ENCODE measurements at regions not wholly inside any gene's neighbourhood (a gene's known extent, or its start where the extent isn't known, plus 50 kb on each side); places are given as distances from the start of the nearest gene placed in this dataset.

- TF ChIP-seq CBX8 (IDR thresholded peaks at IDR 0.05; ENCODE audit: borderline replicate concordance, low read depth, low read length): no peak
- TF ChIP-seq CEBPB (IDR thresholded peaks at IDR 0.05; ENCODE audit: low read depth, low read length): no peak
- TF ChIP-seq TEAD4 (IDR thresholded peaks at IDR 0.05; ENCODE audit: low read depth, low read length): no peak
- no peak for TF ChIP-seq SP4 (IDR thresholded peaks at IDR 0.05; ENCODE audit: low read length)
- no peak for TF ChIP-seq CREB1 (IDR thresholded peaks at IDR 0.05)
- TF ChIP-seq EZH2 (IDR thresholded peaks at IDR 0.05; ENCODE audit: low read depth, low read length, severe bottlenecking): no peak
- no peak for TF ChIP-seq POLR2AphosphoS5 (IDR thresholded peaks at IDR 0.05; ENCODE audit: low read depth, low read length)
- no peak for TF ChIP-seq JUND (IDR thresholded peaks at IDR 0.05; ENCODE audit: low read length)
- no peak for TF ChIP-seq BCL11A (IDR thresholded peaks at IDR 0.05; ENCODE audit: low read depth in 2 of 2, low read length in 2 of 2)
- no peak for TF ChIP-seq CHD1 (IDR thresholded peaks at IDR 0.05; ENCODE audit: low read depth, low read length)
- no peak for TF ChIP-seq SIRT6 (IDR thresholded peaks at IDR 0.05; ENCODE audit: low read length)
- Histone ChIP-seq H3K23ac (ENCODE audit: insufficient read length) (no peak overlapping the region), H2BK120ac (replicated peaks; ENCODE audit: low read depth, low read length) (no peak overlapping the region), H4K5ac (ENCODE audit: insufficient read length, low read depth, low read length) (no peak overlapping the region), H3K56ac (replicated peaks; ENCODE audit: insufficient read length, low read depth, low read length) (no peak overlapping the region), H2AK5ac (ENCODE audit: low read depth, low read length) (no peak overlapping the region), H2BK5ac (ENCODE audit: low read depth, low read length) (no peak overlapping the region), H4K8ac (ENCODE audit: extremely low read depth, insufficient read depth, low read length) (no peak overlapping the region), H2BK15ac (ENCODE audit: low read length) (no peak overlapping the region), H4K91ac (replicated peaks; ENCODE audit: insufficient read length, low read length) (no peak overlapping the region), H2BK12ac (ENCODE audit: low read depth, low read length) (no peak overlapping the region; the same call in 1 of the 2 replicates), H4K20me1 (replicated peaks in 1 of 2; ENCODE audit: control insufficient read depth in 1 of 2, insufficient read depth in 2 of 2, low read length in 2 of 2) (no peaks in the 10 kb centered on the region), H3K9me3 (ENCODE audit: insufficient read depth in 2 of 2, low read depth in 1 of 2, low read length in 1 of 2) (no peaks in the 10 kb centered on the region), H3K18ac (ENCODE audit: extremely low read depth, low read length) (no peak overlapping the region), H3K4me3 (ENCODE audit: extremely low read depth in 1 of 4, insufficient read depth in 2 of 4, low read depth in 3 of 4, low read length in 4 of 4) (no peak overlapping the region), H3K14ac (ENCODE audit: insufficient read length) (no peak overlapping the region), H2AFZ (ENCODE audit: low read length) (no peak overlapping the region), H3K4ac (replicated peaks; ENCODE audit: insufficient read length, low read depth, low read length) (no peak overlapping the region), H3K23me2 (ENCODE audit: low read depth, low read length) (no peaks in the 10 kb centered on the region), H3K27me3 (replicated peaks in 1 of 4; ENCODE audit: control insufficient read depth in 3 of 4, extremely low read depth in 1 of 4, insufficient read depth in 3 of 4, low read length in 3 of 4) (no peaks in the 10 kb centered on the region), H2BK20ac (ENCODE audit: low read length) (no peak overlapping the region), H3K79me2 (ENCODE audit: control insufficient read depth in 1 of 2, insufficient read depth in 2 of 2, low read length in 2 of 2) (no peaks in the 10 kb centered on the region), H3K79me1 (ENCODE audit: low read depth, low read length) (no peaks in the 10 kb centered on the region), H3K27ac (ENCODE audit: low read depth, low read length) (no peak overlapping the region), H3K4me2 (ENCODE audit: insufficient read depth in 1 of 2, low read depth in 2 of 2, low read length in 2 of 2) (no peak overlapping the region), H3K9ac (replicated peaks in 1 of 4; ENCODE audit: extremely low read depth in 1 of 4, low read depth in 3 of 4, low read length in 3 of 4) (no peak overlapping the region), H3K4me1 (replicated peaks in 1 of 4; ENCODE audit: control insufficient read depth in 3 of 4, insufficient read depth in 4 of 4, low read length in 3 of 4) (peaks cover 2 to 8% (median 4%) of the 10 kb centered on the region in 4 experiments; a peak in 5 of 7 replicates), H3K36me3 (ENCODE audit: control insufficient read depth in 2 of 4, insufficient read depth in 4 of 4, low read length in 3 of 4) (no peaks in the 10 kb centered on the region)
- 91% methylated on average over 2 of the region's 2 CpGs; no CpG with 5 or more reads in 1 of the 2 experiments for WGBS, 2 experiments (ENCODE audit: extremely low coverage in 1 of 2, insufficient coverage in 1 of 2, insufficient read length in 1 of 2, insufficient replicate concordance in 2 of 2, low coverage in 1 of 2, low lambda C conversion rate in 2 of 2, missing lambda C conversion rate in 1 of 2)
- FAIRE-seq (no peak), DNase-seq (ENCODE audit: low read depth in 1 of 2, low spot score in 2 of 2) (no peak)
- ChIA-PET CTCF (ENCODE audit: partially characterized antibody) (interaction anchor here (0.8 to 1.8 kb wide), 3 partner anchors 23 to 251 kb away, joined by 3 to 7 read pairs (median 3); no protein-coding TSS in a partner anchor), POLR2A (ENCODE audit: partially characterized antibody) (no interaction called here)
These were observed 227.3 kb upstream of the ADGRL2 start for GRCh38 chr1:81573458-81573857.

Data from H1 (cell line).